ENCODE measurements at regions not wholly inside any gene's neighbourhood (a gene's known extent, or its start where the extent isn't known, plus 50 kb on each side); places are given as distances from the start of the nearest gene placed in this dataset.

GRCh38 chr13:29933401-29933800 lies 83.0 kb upstream of the UBL3 start:
- no peak for TF ChIP-seq CTCF (IDR thresholded peaks at IDR 0.05; ENCODE audit: insufficient read depth, low read depth, low read length)
- TF ChIP-seq EZH2 (IDR thresholded peaks at IDR 0.05; ENCODE audit: insufficient read depth, low read length), result no peak

All from astrocyte (in vitro differentiated cells and primary cell).